DOHH2 (cell line): ENCODE measurements at regions not wholly inside any gene's neighbourhood (a gene's known extent, or its start where the extent isn't known, plus 50 kb on each side); places are given as distances from the start of the nearest gene placed in this dataset.
"Not testable (repeated sequence)": the region's sequence is repeated elsewhere in the genome, so short reads cannot be mapped to it uniquely, and the experiment has no call there.

ENCODE experiments used
- H3F3A ChIP-seq: fragments of 200-600 bp; sonication (generic), shearing (Covaris generic); 2 replicates; pipeline ENCODE4 v1.6.0; 2016; ENCODE audit warnings: antibody characterized with exemption, mild to moderate bottlenecking; ENCODE audit not compliant: control insufficient read depth, insufficient read depth
- H3K27ac ChIP-seq: fragments of 200-600 bp; sonication (generic); 2 replicates; pipeline ENCODE4 v1.5.1; 2014; ENCODE audit warnings: low read depth, mild to moderate bottlenecking, low read length, moderate library complexity
- H3K27me3 ChIP-seq: fragments of 200-600 bp; sonication (generic); 2 replicates; pipeline ENCODE4 v1.6.1; 2014; ENCODE audit warnings: mild to moderate bottlenecking, low read length, mixed read lengths; ENCODE audit not compliant: control insufficient read depth
- H3K36me3 ChIP-seq: fragments of 200-600 bp; sonication (generic); 2 replicates; pipeline ENCODE4 v1.6.1; 2014; ENCODE audit warnings: mild to moderate bottlenecking, low read length, moderate library complexity, mixed read lengths; ENCODE audit not compliant: control insufficient read depth
- H3K4me1 ChIP-seq: fragments of 200-600 bp; sonication (generic); 2 replicates; pipeline ENCODE4 v1.6.1; 2014; ENCODE audit warnings: mild to moderate bottlenecking, low read length, mixed read lengths; ENCODE audit not compliant: control insufficient read depth
- H3K4me2 ChIP-seq: fragments of 200-600 bp; sonication (generic); 2 replicates; pipeline ENCODE4 v1.6.0; 2014; ENCODE audit warnings: mild to moderate bottlenecking, low read length, moderate library complexity
- H3K4me3 ChIP-seq: fragments of 200-600 bp; sonication (generic); 2 replicates; pipeline ENCODE4 v1.5.1; 2014; ENCODE audit warnings: mild to moderate bottlenecking, low read length, mixed read lengths
- H3K79me2 ChIP-seq: fragments of 200-600 bp; sonication (generic); 2 replicates; pipeline ENCODE4 v1.6.1; 2014; ENCODE audit warnings: mild to moderate bottlenecking, low read length, mixed read lengths; ENCODE audit not compliant: control insufficient read depth
- H3K9me2 ChIP-seq: fragments of 200-600 bp; sonication (generic); replicated peaks from 2 replicates; pipeline ENCODE4 v1.6.1; 2014; ENCODE audit warnings: mild to moderate bottlenecking, low read length, mixed read lengths; ENCODE audit not compliant: control insufficient read depth
- H3K9me3 ChIP-seq: fragments of 200-600 bp; sonication (generic); 2 replicates; pipeline ENCODE4 v1.6.1; 2014; ENCODE audit warnings: antibody characterized with exemption, low read length, mixed read lengths; ENCODE audit not compliant: control insufficient read depth, insufficient read depth
- H4K20me1 ChIP-seq: fragments of 200-600 bp; sonication (generic); 2 replicates; pipeline ENCODE4 v1.6.0; 2014; ENCODE audit warnings: low read depth, mild to moderate bottlenecking, antibody characterized with exemption, low read length, moderate library complexity; ENCODE audit not compliant: control insufficient read depth, insufficient read depth
- EZH2phosphoT487 ChIP-seq: fragments of 200-600 bp; sonication (generic); IDR thresholded peaks from 2 replicates; pipeline ENCODE4 v1.6.1; 2017; ENCODE audit warnings: borderline replicate concordance, mild to moderate bottlenecking, antibody characterized with exemption, low read length, moderate library complexity, mixed read lengths
- TF ChIP-seq, protein P1 (sequence below): fragments of 200-600 bp; sonication (generic); IDR thresholded peaks from one replicate; pipeline ENCODE4 v1.5.1; 2014; ENCODE audit warnings: antibody characterized with exemption, mild to moderate bottlenecking, low read depth, low read length; ENCODE audit not compliant: poor library complexity, severe bottlenecking

DNA sequence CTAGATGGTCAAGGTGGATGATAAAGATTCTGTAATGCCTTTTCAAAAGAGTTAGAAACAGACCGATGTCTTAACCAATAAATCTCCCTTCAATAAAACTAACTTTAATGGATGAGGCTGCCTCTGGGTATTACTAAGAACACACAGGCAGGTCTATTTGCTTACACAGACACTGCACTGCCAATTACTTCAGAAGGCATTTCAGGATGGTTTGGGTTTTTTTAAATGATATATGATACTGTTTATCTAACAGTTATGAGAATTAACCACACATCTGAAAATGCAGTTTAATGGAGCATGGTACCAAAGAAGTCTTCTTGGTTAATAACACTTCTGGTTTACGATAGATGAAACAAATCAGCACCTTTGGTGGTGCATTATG lies 367.9 kb upstream of the GRAMD2B start:
- Histone ChIP-seq H3K27ac (no peak overlapping the region), H3K4me3 (no peak overlapping the region), H3K79me2 (no peaks in the 10 kb centered on the region)

DNA sequence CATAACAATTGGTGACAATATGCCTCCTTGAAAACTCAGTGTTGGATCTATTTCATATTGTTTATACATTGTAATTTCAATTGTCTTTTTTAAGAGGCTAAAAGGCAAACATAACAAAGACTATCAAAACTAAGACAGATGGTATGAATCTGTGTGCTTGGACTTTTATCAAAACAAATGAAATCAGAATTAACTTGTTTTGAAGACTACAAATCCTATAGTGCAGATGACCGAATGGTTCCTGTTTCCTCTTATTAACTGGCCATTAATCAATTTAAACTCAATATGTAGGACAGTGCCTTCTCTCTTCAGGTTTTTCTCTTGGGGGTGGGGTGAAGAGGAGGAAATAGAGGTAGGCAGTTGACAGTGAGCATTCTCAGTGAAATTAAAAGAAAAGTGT lies 366.9 kb upstream of the GRAMD2B start:
- TF ChIP-seq, protein P1, sequence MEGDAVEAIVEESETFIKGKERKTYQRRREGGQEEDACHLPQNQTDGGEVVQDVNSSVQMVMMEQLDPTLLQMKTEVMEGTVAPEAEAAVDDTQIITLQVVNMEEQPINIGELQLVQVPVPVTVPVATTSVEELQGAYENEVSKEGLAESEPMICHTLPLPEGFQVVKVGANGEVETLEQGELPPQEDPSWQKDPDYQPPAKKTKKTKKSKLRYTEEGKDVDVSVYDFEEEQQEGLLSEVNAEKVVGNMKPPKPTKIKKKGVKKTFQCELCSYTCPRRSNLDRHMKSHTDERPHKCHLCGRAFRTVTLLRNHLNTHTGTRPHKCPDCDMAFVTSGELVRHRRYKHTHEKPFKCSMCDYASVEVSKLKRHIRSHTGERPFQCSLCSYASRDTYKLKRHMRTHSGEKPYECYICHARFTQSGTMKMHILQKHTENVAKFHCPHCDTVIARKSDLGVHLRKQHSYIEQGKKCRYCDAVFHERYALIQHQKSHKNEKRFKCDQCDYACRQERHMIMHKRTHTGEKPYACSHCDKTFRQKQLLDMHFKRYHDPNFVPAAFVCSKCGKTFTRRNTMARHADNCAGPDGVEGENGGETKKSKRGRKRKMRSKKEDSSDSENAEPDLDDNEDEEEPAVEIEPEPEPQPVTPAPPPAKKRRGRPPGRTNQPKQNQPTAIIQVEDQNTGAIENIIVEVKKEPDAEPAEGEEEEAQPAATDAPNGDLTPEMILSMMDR, result no peak
- Histone ChIP-seq H3F3A (no peaks in the 10 kb centered on the region), H3K4me2 (no peak overlapping the region), H3K27ac (no peak overlapping the region), H3K79me2 (no peaks in the 10 kb centered on the region), H3K9me3 (no peaks in the 10 kb centered on the region; the same call in 1 of the 2 replicates), H4K20me1 (no peaks in the 10 kb centered on the region), H3K4me3 (no peak overlapping the region), H3K9me2 (no peaks in the 10 kb centered on the region), H3K4me1 (no peaks in the 10 kb centered on the region), H3K36me3 (no peaks in the 10 kb centered on the region), H3K27me3 (no peaks in the 10 kb centered on the region)

More for the DNA sequence above, 367.9 kb upstream of the GRAMD2B start:
- TF ChIP-seq, protein P1, result no peak
- TF ChIP-seq EZH2phosphoT487, result no peak
- Histone ChIP-seq H3F3A (no peaks in the 10 kb centered on the region), H3K9me2 (no peaks in the 10 kb centered on the region), H3K9me3 (no peaks in the 10 kb centered on the region; the same call in 1 of the 2 replicates), H3K4me2 (no peak overlapping the region), H4K20me1 (no peaks in the 10 kb centered on the region), H3K36me3 (no peaks in the 10 kb centered on the region), H3K4me1 (no peaks in the 10 kb centered on the region), H3K27me3 (no peaks in the 10 kb centered on the region)

DNA sequence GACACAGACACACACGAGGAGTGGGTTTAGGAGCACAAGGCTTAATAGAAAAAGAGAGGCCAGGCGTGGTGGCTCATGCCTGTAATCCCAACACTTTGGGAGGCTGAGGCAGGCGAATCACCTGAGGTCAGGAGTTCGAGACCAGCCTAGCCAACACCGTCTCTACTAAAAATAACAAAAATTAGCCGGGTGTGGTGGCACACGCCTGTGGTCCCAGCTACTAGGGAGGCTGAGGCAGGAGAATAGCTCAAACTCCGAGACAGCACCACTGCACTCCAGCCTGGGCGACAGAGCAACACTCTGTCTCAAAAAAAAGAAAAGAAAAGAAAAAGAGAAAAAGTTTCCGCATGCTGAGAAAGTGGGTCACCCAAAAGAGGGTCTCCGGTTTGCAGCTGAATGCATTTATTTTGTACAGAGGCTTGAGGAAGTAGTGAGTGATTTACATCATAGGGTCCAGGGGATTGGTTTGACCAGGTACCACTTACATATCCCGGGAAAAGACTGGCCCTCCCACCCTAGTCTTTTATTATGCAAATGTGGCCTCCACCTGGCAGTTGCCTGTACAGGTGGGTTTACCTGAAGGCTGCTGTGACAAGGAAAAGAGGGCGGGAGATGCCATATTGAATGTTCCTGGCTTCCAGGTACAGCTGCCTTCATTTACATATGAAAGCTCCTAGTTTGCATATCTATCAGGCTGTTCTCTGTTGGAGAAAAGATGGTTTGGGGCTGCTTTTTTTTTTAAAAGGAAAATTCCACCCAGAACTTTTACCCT lies 366.2 kb upstream of the GRAMD2B start:
- no peaks in the 10 kb centered on the region for H3K79me2 ChIP-seq
- no peaks in the 10 kb centered on the region for H3F3A ChIP-seq
- H3K4me2 ChIP-seq, result no peak overlapping the region
- H3K27ac ChIP-seq, result no peak overlapping the region
- no peak overlapping the region for H3K4me3 ChIP-seq
- no peaks in the 10 kb centered on the region for H3K27me3 ChIP-seq
- no peaks in the 10 kb centered on the region for H3K9me2 ChIP-seq
- H3K4me1 ChIP-seq, result no peaks in the 10 kb centered on the region
- no peaks in the 10 kb centered on the region; the same call in 1 of the 2 replicates for H3K9me3 ChIP-seq
- no peaks in the 10 kb centered on the region for H3K36me3 ChIP-seq
- no peaks in the 10 kb centered on the region for H4K20me1 ChIP-seq
- TF ChIP-seq, protein P1, result no peak
- no peak for TF ChIP-seq EZH2phosphoT487

DNA sequence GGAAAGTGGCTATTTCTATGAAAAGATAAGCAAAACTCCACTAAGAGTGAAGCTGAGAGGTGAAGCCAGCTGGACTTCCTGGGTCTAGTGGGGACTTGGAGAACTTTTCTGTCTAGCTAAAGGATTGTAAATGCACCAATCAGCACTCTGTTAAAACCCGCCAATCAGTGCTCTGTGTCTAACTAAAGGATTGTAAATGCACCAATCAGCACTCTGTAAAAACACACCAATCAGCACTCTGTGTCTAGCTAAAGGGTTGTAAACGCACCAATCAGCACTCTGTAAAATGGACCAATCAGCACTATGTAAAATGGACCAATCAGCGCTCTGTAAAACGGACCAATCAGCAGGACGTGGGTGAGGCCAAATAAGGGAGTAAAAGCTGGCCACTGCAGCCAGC lies 364.8 kb upstream of the GRAMD2B start:
- H3F3A ChIP-seq, H3K9me2 ChIP-seq, H3K27me3 ChIP-seq, H3K4me3 ChIP-seq, H3K79me2 ChIP-seq, H3K27ac ChIP-seq, H3K4me1 ChIP-seq, H3K9me3 ChIP-seq, H3K4me2 ChIP-seq, H3K36me3 ChIP-seq, H4K20me1 ChIP-seq: not testable (repeated sequence)
